K562 (cell line): ENCODE measurements at regions not wholly inside any gene's neighbourhood (a gene's known extent, or its start where the extent isn't known, plus 50 kb on each side); places are given as distances from the start of the nearest gene placed in this dataset.

Experiments
- ATAC-seq: fragments of 200-7000 bp; cut with Tn5 transposase; 3 replicates; pipeline ENCODE4 v1.9.1; 2020; ENCODE audit warnings: moderate library complexity
- BruUV-seq: library from RNA; stranded (reverse); fragments of 400-500 nt; replicated peaks from 2 replicates; lab custom pipeline; 2021; lab: Mats Ljungman, UMichigan
- CTCF ChIA-PET: fragments of 300-600 bp; formaldehyde crosslinking; extraction: SDS; loops from one replicate; lab custom pipeline; 2021; ENCODE audit warnings: low intra/inter-chr PET ratio; lab: Yijun Ruan, JAX
- POLR2A ChIA-PET: fragments of 300-600, 350-650 bp; sonication (Branson Sonifier 250); formaldehyde crosslinking; extraction: SDS; loops from one replicate; lab custom pipeline; 2021; ENCODE audit warnings: antibody characterized with exemption, inconsistent platforms; lab: Yijun Ruan, JAX
- DNase-seq, 4 experiments: peaks; one replicate each; pipeline versions ENCODE4 v3.0.0 to v3.0.0-alpha.2; 2011 to 2018; ENCODE audit warnings: low spot score in 3 of 4, mixed read lengths in 3 of 4; ENCODE audit errors: extremely low read depth in 1 of 4
- FAIRE-seq: peaks from 2 replicates; lab custom pipeline; 2011; peaks lifted over from hg19 to GRCh38; lab: Jason Lieb, UNC
- H2AFZ ChIP-seq: 2 replicates; pipeline ENCODE4 v1.6.0; 2011; ENCODE audit warnings: low read depth, low read length, control low read depth, inconsistent platforms
- H3K27ac ChIP-seq: fragments of 200-600 bp; 3 replicates; pipeline ENCODE4 v1.8.0; 2011; ENCODE audit warnings: low read depth, mild to moderate bottlenecking, control low read depth, inconsistent platforms, low read length, moderate library complexity, mixed read lengths; ENCODE audit errors: extremely low read depth
- H3K27me3 ChIP-seq, 2 experiments: fragments of 300-600 bp in 1 of 2; 2 replicates in 1 of 2; 3 replicates in 1 of 2; pipeline versions ENCODE4 v1.6.0 to v1.8.0; 2011; ENCODE audit warnings: inconsistent platforms in 2 of 2, low read length in 2 of 2, mild to moderate bottlenecking in 1 of 2, mixed read lengths in 1 of 2, moderate library complexity in 1 of 2; ENCODE audit not compliant: control insufficient read depth in 2 of 2, insufficient read depth in 2 of 2
- H3K36me3 ChIP-seq: fragments of 300-600 bp; 3 replicates; pipeline ENCODE4 v1.8.0; 2011; ENCODE audit warnings: mild to moderate bottlenecking, low read length, inconsistent platforms; ENCODE audit not compliant: control insufficient read depth, insufficient read depth
- H3K4me1 ChIP-seq, 2 experiments: fragments of 200-600 bp in 1 of 2; replicated peaks in 1 of 2; 2 replicates in 1 of 2; 3 replicates in 1 of 2; pipeline versions ENCODE4 v1.5.1 to v1.8.0; 2011; ENCODE audit warnings: inconsistent platforms in 2 of 2, low read length in 2 of 2, mild to moderate bottlenecking in 1 of 2, mixed read lengths in 1 of 2, moderate library complexity in 1 of 2; ENCODE audit not compliant: control insufficient read depth in 2 of 2, insufficient read depth in 2 of 2
- H3K4me2 ChIP-seq: 2 replicates; pipeline ENCODE4 v1.6.1; 2011; ENCODE audit warnings: low read length, control low read depth, inconsistent platforms, mixed read lengths; ENCODE audit not compliant: insufficient read depth
- H3K4me3 ChIP-seq: fragments of 200-600 bp; sonication (generic), shearing (Covaris generic); 2 replicates; pipeline ENCODE4 v1.5.1; 2016; ENCODE audit warnings: control low read depth, inconsistent platforms
- H3K79me2 ChIP-seq: fragments of 200-600 bp; 3 replicates; pipeline ENCODE4 v1.8.0; 2011; ENCODE audit warnings: low read length, inconsistent platforms; ENCODE audit not compliant: control insufficient read depth, insufficient read depth
- H3K9ac ChIP-seq, 2 experiments: 2 replicates each; pipeline versions ENCODE4 v1.6.0 to v1.6.1; 2011; ENCODE audit warnings: low read depth in 2 of 2, low read length in 2 of 2, control low read depth in 1 of 2, inconsistent platforms in 1 of 2, mild to moderate bottlenecking in 1 of 2, mixed read lengths in 1 of 2; ENCODE audit not compliant: insufficient read depth in 1 of 2
- H3K9me1 ChIP-seq: one replicate; pipeline ENCODE4 v1.6.0; 2011; ENCODE audit warnings: inconsistent platforms, mild to moderate bottlenecking, low read length, moderate library complexity; ENCODE audit not compliant: control insufficient read depth, insufficient read depth
- H3K9me3 ChIP-seq: replicated peaks from 2 replicates; pipeline ENCODE4 v1.5.1; 2011; ENCODE audit warnings: low read depth, low read length, inconsistent platforms; ENCODE audit not compliant: control insufficient read depth, insufficient read depth
- H4K20me1 ChIP-seq: replicated peaks from 2 replicates; pipeline ENCODE4 v1.6.1; 2011; ENCODE audit warnings: low read length, inconsistent platforms, mixed read lengths; ENCODE audit not compliant: control insufficient read depth, insufficient read depth
- CREB1 ChIP-seq, 2 experiments: sonication (generic) in 1 of 2; formaldehyde crosslinking in 1 of 2; IDR thresholded peaks; 2 replicates each; pipeline versions ENCODE4 v1.6.1 to v1.8.0; 2012 to 2022; ENCODE audit warnings: inconsistent platforms in 1 of 2, mild to moderate bottlenecking in 1 of 2, missing genetic modification reagents in 1 of 2, moderate library complexity in 1 of 2
- FOXM1 ChIP-seq, 2 experiments: fragments of 450-650 bp in 1 of 2; sonication (generic) in 1 of 2; formaldehyde crosslinking in 1 of 2; IDR thresholded peaks; 2 replicates each; pipeline versions ENCODE4 v1.6.1 to v1.9.0; 2017 to 2022; ENCODE audit warnings: low read depth in 2 of 2, mild to moderate bottlenecking in 2 of 2, missing genetic modification reagents in 1 of 2, moderate library complexity in 1 of 2
- GATAD2A ChIP-seq: fragments of 450-650 bp; IDR thresholded peaks from 2 replicates; pipeline ENCODE4 v1.6.1; 2017
- MECOM ChIP-seq: fragments of 250-450 bp; sonication (Bioruptor Pico); IDR thresholded peaks from 2 replicates; pipeline ENCODE4 v1.8.0; 2022; ENCODE audit warnings: inconsistent platforms
- MEIS2 ChIP-seq: fragments of 450-650 bp; IDR thresholded peaks from 2 replicates; pipeline ENCODE4 v1.6.1; 2014; ENCODE audit warnings: mild to moderate bottlenecking; ENCODE audit not compliant: partially characterized antibody
- SMARCB1 ChIP-seq: IDR thresholded peaks from 2 replicates; pipeline ENCODE4 v1.6.1; 2011; ENCODE audit warnings: improper control_type of control experiment, low read depth; ENCODE audit not compliant: insufficient read length
- TAL1 ChIP-seq: fragments of 450-650 bp; IDR thresholded peaks from 2 replicates; pipeline ENCODE4 v1.6.1; 2016; ENCODE audit warnings: mild to moderate bottlenecking
- WGBS: fragments of 100-300 bp; shearing (Covaris generic); methylation state at CpG from one replicate; pipeline ENCODE4 v1.1.6; 2016; ENCODE audit warnings: low coverage, mixed read lengths; ENCODE audit not compliant: insufficient coverage; ENCODE audit errors: missing lambda C conversion rate; 5-methylcytosine and 5-hydroxymethylcytosine counted together
- in situ Hi-C: fragments of 300-500 bp; cut with MboI; formaldehyde crosslinking; loops from 4 replicates; pipeline ENCODE4 v1.15.0; 2018; ENCODE audit warnings: inconsistent platforms, mixed read lengths
- intact Hi-C: fragments of 100-400 bp; cut with micrococcal nuclease; formaldehyde crosslinking; loops from 2 replicates; pipeline ENCODE4 v1.14.2; 2022

GRCh38 chr18:44548291-44549221 lies 132.1 kb upstream of the SETBP1 start:
- TF ChIP-seq MEIS2 (no peak), GATAD2A (no peak), SMARCB1 (no peak), FOXM1 (IDR thresholded peaks at IDR 0.05; ENCODE audit: low read depth) (no peak), FOXM1 (CRISPR knock-in tag; IDR thresholded peaks at IDR 0.05; ENCODE audit: low read depth) (no peak), MECOM (no peak), TAL1 (no peak), CREB1 (IDR thresholded peaks at IDR 0.05) (no peak), CREB1 (CRISPR knock-in tag; IDR thresholded peaks at IDR 0.05) (no peak)
- Histone ChIP-seq H3K4me1 (no peaks in the 10 kb centered on the region), H4K20me1 (no peaks in the 10 kb centered on the region), H3K9ac (no peak overlapping the region), H3K4me2 (no peak overlapping the region), H3K36me3 (no peaks in the 10 kb centered on the region), H2AFZ (no peak overlapping the region), H3K9me3 (no peaks in the 10 kb centered on the region), H3K79me2 (no peaks in the 10 kb centered on the region), H3K4me3 (no peak overlapping the region), H3K27ac (no peak overlapping the region), H3K27me3 (no peaks in the 10 kb centered on the region), H3K9me1 (no peaks in the 10 kb centered on the region)
- 3% methylated on average over 6 of the region's 7 CpGs for WGBS
- no TSS peak for BruUV-seq
- intact Hi-C loops (no loop called here), in situ Hi-C loops (no loop called here)
- ATAC-seq (no peak), DNase-seq (no peak), FAIRE-seq (no peak)
- ChIA-PET POLR2A (no interaction called here), CTCF (no interaction called here)
